Keratinocyte (primary cell): ENCODE measurements at regions not wholly inside any gene's neighbourhood (a gene's known extent, or its start where the extent isn't known, plus 50 kb on each side); places are given as distances from the start of the nearest gene placed in this dataset.

ENCODE experiments used
- CTCF ChIP-seq, 3 experiments: IDR thresholded peaks in 1 of 3; conservative IDR thresholded peaks in 1 of 3; optimal IDR thresholded peaks in 1 of 3; 2 replicates in 2 of 3; 3 replicates in 1 of 3; pipeline versions ENCODE3 to v1.5.1; 2011; ENCODE audit warnings: low read length in 3 of 3, mild to moderate bottlenecking in 3 of 3, moderate library complexity in 2 of 3, control low read depth in 1 of 3, inconsistent platforms in 1 of 3; ENCODE audit not compliant: insufficient read depth in 2 of 3; ENCODE audit errors: extremely low read depth in 1 of 3
- EZH2 ChIP-seq: IDR thresholded peaks from one replicate; pipeline ENCODE4 v1.6.1; 2012; ENCODE audit warnings: inconsistent platforms, mild to moderate bottlenecking, low read length, moderate library complexity

- TF ChIP-seq CTCF (optimal IDR thresholded peaks at IDR 0.05 in 1 of 3, IDR thresholded peaks at IDR 0.05 in 1 of 3, conservative IDR thresholded peaks at IDR 0.05 in 1 of 3; ENCODE audit: extremely low read depth in 1 of 3, insufficient read depth in 2 of 3, low read length in 3 of 3) (no peak), EZH2 (no peak)
Observed at GRCh38 chr1:57696043-57696442, 272.2 kb upstream of the DAB1 start.
